GM21381 (cell line): ENCODE measurements at regions not wholly inside any gene's neighbourhood (a gene's known extent, or its start where the extent isn't known, plus 50 kb on each side); places are given as distances from the start of the nearest gene placed in this dataset.

Experiments used
- ATAC-seq: cut with Tn5 transposase; IDR thresholded peaks from one replicate; pipeline ENCODE4 v1.9.1; 2021; ENCODE audit warnings: mild to moderate bottlenecking, moderate library complexity; ENCODE audit not compliant: unreplicated experiment

- ATAC-seq: no peak
Measured at GRCh38 chr10:31754803-31755624, 173.6 kb downstream of the ARHGAP12 start.

- ATAC-seq: no peak
Measured at GRCh38 chr10:31753681-31754080, 174.9 kb downstream of the ARHGAP12 start.

GRCh38 chr10:31752170-31752569 lies 176.5 kb downstream of the ARHGAP12 start:
- ATAC-seq: no peak

GRCh38 chr10:31751738-31752080 lies 176.9 kb downstream of the ARHGAP12 start:
- ATAC-seq: no peak

- no peak for ATAC-seq
Measured at GRCh38 chr10:31751051-31751737, 177.4 kb downstream of the ARHGAP12 start.

GRCh38 chr10:31749981-31750840 lies 178.4 kb downstream of the ARHGAP12 start:
- ATAC-seq: no peak

GRCh38 chr10:31749301-31749700 lies 179.3 kb downstream of the ARHGAP12 start:
- ATAC-seq: no peak

- no peak for ATAC-seq
Measured at GRCh38 chr10:31745612-31746376, 182.8 kb downstream of the ARHGAP12 start.

- no peak for ATAC-seq
Measured at GRCh38 chr10:31744025-31744424, 184.6 kb downstream of the ARHGAP12 start.

GRCh38 chr10:31742255-31742654 lies 186.4 kb downstream of the ARHGAP12 start:
- no peak for ATAC-seq

GRCh38 chr10:31741473-31741872 lies 187.2 kb downstream of the ARHGAP12 start:
- ATAC-seq: no peak

- no peak for ATAC-seq
Measured at GRCh38 chr10:31739711-31740110, 188.9 kb downstream of the ARHGAP12 start.

- ATAC-seq: no peak
Measured at GRCh38 chr10:31739146-31739545, 189.5 kb downstream of the ARHGAP12 start.

GRCh38 chr10:31731711-31732110 lies 196.9 kb downstream of the ARHGAP12 start:
- ATAC-seq: no peak

- no peak for ATAC-seq
Measured at GRCh38 chr10:31730776-31731175, 197.9 kb downstream of the ARHGAP12 start.

GRCh38 chr10:31728698-31729224 lies 199.9 kb downstream of the ARHGAP12 start:
- no peak for ATAC-seq

- ATAC-seq: no peak
Measured at GRCh38 chr10:31725436-31725835, 203.2 kb downstream of the ARHGAP12 start.

- no peak for ATAC-seq
Measured at GRCh38 chr10:31724296-31724695, 204.3 kb downstream of the ARHGAP12 start.

- no peak for ATAC-seq
Measured at GRCh38 chr10:31723106-31723750, 205.4 kb downstream of the ARHGAP12 start.

GRCh38 chr10:31721096-31721495 lies 207.5 kb downstream of the ARHGAP12 start:
- ATAC-seq: no peak
